Raji (cell line): ENCODE measurements at regions not wholly inside any gene's neighbourhood (a gene's known extent, or its start where the extent isn't known, plus 50 kb on each side); places are given as distances from the start of the nearest gene placed in this dataset.

Experiments used
- POLR2A ChIP-seq: IDR thresholded peaks from 2 replicates; pipeline ENCODE4 v1.6.1; 2011; ENCODE audit warnings: low read depth, low read length, control low read depth; ENCODE audit not compliant: insufficient read depth

- TF ChIP-seq POLR2A: no peak
Measured at GRCh38 chr1:187326557-187326956, 497.8 kb downstream of the PLA2G4A start.

GRCh38 chr1:187336441-187337168 is 507.9 kb downstream of the PLA2G4A start:
- no peak for TF ChIP-seq POLR2A

GRCh38 chr1:187338762-187339412 is 510.1 kb downstream of the PLA2G4A start:
- no peak for TF ChIP-seq POLR2A

DNA sequence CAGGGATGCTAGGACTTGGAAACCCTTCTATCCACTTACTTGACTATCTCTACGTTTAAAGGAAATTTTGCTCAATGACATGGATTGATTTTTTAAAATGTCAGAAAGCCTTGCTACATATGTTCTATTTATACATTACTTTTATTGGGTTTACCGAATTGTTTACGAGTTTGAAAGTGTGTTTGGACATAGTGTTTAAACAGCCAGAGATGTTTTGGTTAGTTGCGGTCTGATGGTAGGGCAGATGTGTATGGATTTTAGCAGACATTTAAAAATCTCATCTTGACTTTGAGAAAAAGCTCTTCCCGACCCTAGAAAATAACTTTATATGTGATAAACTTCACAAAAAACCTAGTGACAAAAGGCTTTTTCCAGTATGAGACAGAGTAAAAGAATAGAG is 513.7 kb downstream of the PLA2G4A start:
- no peak for TF ChIP-seq POLR2A

DNA sequence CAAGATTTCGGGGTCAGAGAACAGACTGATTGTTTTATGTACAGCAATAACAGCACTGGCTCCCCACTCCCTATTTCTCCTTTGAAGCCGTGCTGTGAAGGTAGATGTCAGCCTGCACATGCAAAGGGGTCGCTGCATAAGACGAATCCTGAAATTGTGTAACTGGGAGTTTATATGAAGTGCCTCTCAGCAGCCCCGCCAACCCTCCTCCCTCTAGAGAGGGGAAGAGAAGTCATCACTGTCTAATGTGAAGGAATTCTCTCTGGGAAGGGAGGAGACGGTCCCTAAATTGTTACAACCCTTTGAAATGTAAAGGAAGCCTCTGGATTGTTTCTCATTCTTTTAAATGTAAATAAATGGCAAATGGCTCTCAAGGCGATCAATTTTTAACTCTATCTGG is 545.3 kb downstream of the PLA2G4A start:
- TF ChIP-seq POLR2A: no peak

DNA sequence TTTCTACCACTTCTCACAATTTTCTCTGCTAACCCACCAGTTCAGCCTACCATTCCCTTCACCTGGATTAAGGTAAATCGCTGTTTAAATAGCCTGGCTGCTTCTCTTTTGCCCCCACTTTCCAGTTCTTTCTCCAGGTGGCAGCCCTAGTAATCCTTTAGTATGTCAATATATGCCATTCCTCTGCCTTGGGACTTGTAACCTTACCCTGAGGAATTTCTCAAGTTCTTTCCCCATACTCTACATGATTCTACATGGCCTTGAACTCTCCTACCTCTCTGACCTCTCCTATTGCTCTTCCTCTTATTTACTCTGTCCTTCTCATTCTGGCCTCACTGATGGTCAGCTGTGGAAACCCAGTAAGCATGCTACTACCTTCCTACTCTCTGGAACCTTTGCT is 546.0 kb downstream of the PLA2G4A start:
- no peak for TF ChIP-seq POLR2A

- no peak for TF ChIP-seq POLR2A
Measured at GRCh38 chr1:187383366-187383765, 554.6 kb downstream of the PLA2G4A start.

DNA sequence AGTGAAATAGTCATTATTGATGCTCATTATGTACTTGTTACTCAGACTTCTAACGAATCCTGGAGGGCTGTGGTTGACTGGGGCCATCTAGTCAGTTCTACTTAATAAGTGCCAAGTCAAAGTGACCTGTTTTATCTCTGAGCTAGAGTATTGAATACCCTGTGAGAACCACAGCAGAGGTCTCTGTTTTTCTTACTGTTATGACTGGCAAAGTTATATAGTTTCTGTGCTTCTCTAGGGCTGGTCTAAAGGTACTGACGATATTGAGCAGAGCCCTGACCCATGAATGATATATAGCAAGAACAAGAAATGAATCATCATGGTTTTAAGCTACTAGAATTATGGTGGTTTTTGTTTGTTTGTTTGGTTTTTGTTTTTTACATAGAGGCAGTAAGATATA is 555.8 kb downstream of the PLA2G4A start:
- no peak for TF ChIP-seq POLR2A

GRCh38 chr1:187390215-187390818 is 561.6 kb downstream of the PLA2G4A start:
- no peak for TF ChIP-seq POLR2A

- TF ChIP-seq POLR2A: no peak
Measured at GRCh38 chr1:187396226-187396625, 567.5 kb downstream of the PLA2G4A start.

DNA sequence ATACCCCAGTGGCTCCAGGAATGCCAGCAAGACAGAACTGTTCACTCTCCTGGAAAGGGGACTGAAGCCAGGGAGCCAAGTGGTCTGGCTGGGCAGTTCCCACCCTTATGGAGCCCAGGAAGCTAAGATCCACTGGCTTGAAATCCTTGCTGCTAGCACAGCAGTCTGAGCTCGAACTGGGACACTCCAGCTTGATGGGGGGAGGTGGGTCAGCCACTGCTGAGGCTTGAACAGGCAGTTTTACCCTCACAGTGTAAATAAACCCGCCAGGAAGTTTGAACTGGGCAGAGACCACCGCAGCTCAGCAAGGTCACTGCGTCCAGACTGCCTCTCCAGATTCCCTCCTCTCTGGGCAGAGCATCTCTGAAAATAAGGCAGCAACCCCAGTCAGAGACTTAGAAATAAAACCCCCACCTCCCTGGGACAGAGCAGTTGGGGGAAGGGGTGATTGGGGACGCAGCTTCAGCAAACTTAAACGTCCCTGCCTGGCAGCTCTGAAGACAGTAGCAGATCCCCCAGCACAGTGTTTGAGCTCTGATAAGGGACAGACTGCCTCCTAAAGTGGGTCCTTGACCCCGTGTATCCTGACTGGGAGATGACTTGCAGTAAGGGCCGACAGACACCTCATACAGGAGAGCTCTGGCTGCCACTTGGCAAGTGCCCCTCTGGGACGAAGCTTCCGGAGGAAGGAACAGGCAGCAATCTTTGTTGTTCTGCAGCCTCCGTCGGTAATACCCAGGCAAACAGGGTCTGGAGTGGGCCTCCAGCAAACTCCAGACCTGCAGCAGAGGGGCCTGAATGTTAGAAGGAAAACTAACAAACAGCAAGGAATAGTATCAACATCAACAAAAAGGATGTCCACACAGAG is 568.4 kb downstream of the PLA2G4A start:
- no peak for TF ChIP-seq POLR2A

GRCh38 chr1:187408212-187409004 is 579.7 kb downstream of the PLA2G4A start:
- TF ChIP-seq POLR2A: no peak

DNA sequence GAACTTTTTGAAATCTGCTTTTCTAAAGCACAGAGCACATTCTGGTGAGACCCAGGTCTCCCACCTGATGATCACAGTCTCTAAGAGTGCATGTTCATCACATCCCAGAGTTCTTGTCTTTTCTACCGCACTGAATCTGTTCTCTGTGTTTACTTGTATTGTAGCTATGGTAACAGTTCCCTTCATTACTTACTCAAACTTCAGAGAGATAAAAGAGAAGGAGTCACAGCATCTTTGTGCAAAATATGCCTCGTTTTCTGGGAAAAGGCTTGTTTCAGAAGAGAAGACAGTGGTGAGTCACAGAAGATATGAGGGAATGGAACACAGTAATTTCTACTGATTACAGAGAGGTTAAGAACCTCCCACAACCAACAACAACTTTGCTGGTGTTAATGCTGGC is 580.6 kb downstream of the PLA2G4A start:
- TF ChIP-seq POLR2A: no peak

DNA sequence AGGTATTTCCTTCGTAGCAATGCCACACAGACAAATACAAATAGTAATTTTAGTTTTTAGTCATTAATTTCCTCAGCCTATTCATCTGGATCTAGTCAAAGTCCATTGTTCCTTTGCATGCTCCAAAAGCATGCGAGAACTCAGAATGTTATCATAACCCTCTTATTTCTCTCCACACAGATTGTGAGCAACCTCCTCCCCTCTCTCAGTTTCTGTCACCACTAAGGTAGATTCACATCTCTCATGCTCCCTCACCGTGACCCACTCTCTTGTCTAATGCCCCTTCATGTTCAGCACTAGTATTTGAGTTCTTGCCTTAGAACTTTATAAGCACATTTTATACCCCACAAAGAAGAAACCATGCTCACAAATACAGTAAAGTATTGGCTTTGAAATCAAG is 582.4 kb downstream of the PLA2G4A start:
- TF ChIP-seq POLR2A: no peak
